HCT116 (cell line): ENCODE measurements at regions not wholly inside any gene's neighbourhood (a gene's known extent, or its start where the extent isn't known, plus 50 kb on each side); places are given as distances from the start of the nearest gene placed in this dataset.

Experiments used
- ATAC-seq: fragments of 200-7000 bp; cut with Tn5 transposase; 2 replicates; pipeline ENCODE4 v1.9.1; 2020; ENCODE audit warnings: mild to moderate bottlenecking, moderate library complexity
- BruUV-seq: library from RNA; stranded (reverse); fragments of 400-500 nt; replicated peaks from 2 replicates; lab custom pipeline; 2021; lab: Mats Ljungman, UMichigan
- CTCF ChIA-PET: fragments of 300-600 bp; sonication (Branson Sonifier 250); formaldehyde crosslinking; loops from one replicate; lab custom pipeline; 2021; ENCODE audit warnings: antibody characterized with exemption; lab: Charles Lee
- POLR2A ChIA-PET: fragments of 300-600, 350-600 bp; sonication (Branson Sonifier 250); formaldehyde crosslinking; loops from one replicate; lab custom pipeline; 2021; ENCODE audit warnings: antibody characterized with exemption; lab: Charles Lee
- RAD21 ChIA-PET, 2 experiments: fragments of 300-600 bp; sonication (Branson Sonifier 250); formaldehyde crosslinking; loops; one replicate each; lab custom pipeline; 2023; ENCODE audit warnings: low total read pairs in 2 of 2; ENCODE audit not compliant: uncharacterized antibody in 2 of 2, unreplicated experiment in 2 of 2, low non-redundant PET in 1 of 2; lab: Charles Lee
- DNase-seq: peaks from one replicate; pipeline ENCODE4 v3.0.0-alpha.2; 2010; ENCODE audit warnings: low read depth, low spot score
- H2AFZ ChIP-seq: fragments of 200-600 bp; shearing (Covaris generic), sonication (generic); 2 replicates; pipeline ENCODE4 v1.6.1; 2017; ENCODE audit warnings: low read depth, mixed run types, mixed read lengths, antibody characterized with exemption, low read length; ENCODE audit not compliant: poor library complexity, severe bottlenecking
- H3K27ac ChIP-seq: 2 replicates; pipeline ENCODE4 v1.5.1; 2012; ENCODE audit warnings: low read depth, low read length
- H3K27me3 ChIP-seq: fragments of 200-600 bp; sonication (generic); 2 replicates; pipeline ENCODE4 v1.6.1; 2016; ENCODE audit warnings: mixed run types, low read length, mixed read lengths; ENCODE audit not compliant: insufficient read depth
- H3K36me3 ChIP-seq, 2 experiments: fragments of 200-500 bp in 1 of 2; fragments of 200-600 bp in 1 of 2; sonication (Bioruptor generic) in 1 of 2; sonication (generic) in 1 of 2; 2 replicates each; pipeline versions ENCODE4 v1.5.1 to v1.6.1; 2014 to 2016; ENCODE audit warnings: low read length in 2 of 2, inconsistent platforms in 1 of 2, mixed read lengths in 1 of 2, mixed run types in 1 of 2; ENCODE audit not compliant: insufficient read depth in 2 of 2, control insufficient read depth in 1 of 2
- H3K4me1 ChIP-seq, 2 experiments: fragments of 200-600 bp in 1 of 2; sonication (generic) in 1 of 2; 2 replicates each; pipeline versions ENCODE4 v1.5.1 to v1.6.1; 2012 to 2017; ENCODE audit warnings: low read length in 2 of 2, inconsistent platforms in 1 of 2, mild to moderate bottlenecking in 1 of 2, mixed read lengths in 1 of 2, mixed run types in 1 of 2, moderate library complexity in 1 of 2; ENCODE audit not compliant: insufficient read depth in 2 of 2, control insufficient read depth in 1 of 2
- H3K4me2 ChIP-seq: fragments of 200-600 bp; sonication (generic); 2 replicates; pipeline ENCODE4 v1.6.1; 2017; ENCODE audit warnings: mixed run types, low read length, mixed read lengths
- H3K4me3 ChIP-seq, 2 experiments: fragments of 200-600 bp in 1 of 2; sonication (generic) in 1 of 2; replicated peaks in 1 of 2; 2 replicates each; pipeline ENCODE4 v1.5.1; 2011 to 2016; ENCODE audit warnings: low read length in 2 of 2, control low read depth in 1 of 2, low read depth in 1 of 2, mild to moderate bottlenecking in 1 of 2, mixed read lengths in 1 of 2, mixed run types in 1 of 2
- H3K79me2 ChIP-seq: fragments of 200-600 bp; sonication (generic); 2 replicates; pipeline ENCODE4 v1.6.1; 2017; ENCODE audit warnings: mild to moderate bottlenecking, mixed run types, low read length, moderate library complexity, mixed read lengths; ENCODE audit not compliant: insufficient read depth
- H3K9ac ChIP-seq: fragments of 200-600 bp; sonication (generic); 2 replicates; pipeline ENCODE4 v1.6.1; 2016; ENCODE audit warnings: low read length, mixed read lengths
- H3K9me2 ChIP-seq: fragments of 200-600 bp; sonication (generic), shearing (Covaris generic); 2 replicates; pipeline ENCODE4 v1.6.1; 2017; ENCODE audit warnings: mixed run types, mild to moderate bottlenecking, moderate library complexity; ENCODE audit not compliant: insufficient read depth
- H3K9me3 ChIP-seq, 2 experiments: fragments of 200-500 bp in 1 of 2; fragments of 200-600 bp in 1 of 2; sonication (Bioruptor generic) in 1 of 2; sonication (generic) in 1 of 2; 2 replicates each; pipeline ENCODE4 v1.6.1; 2014 to 2017; ENCODE audit warnings: low read length in 2 of 2, mixed read lengths in 2 of 2, inconsistent platforms in 1 of 2, low read depth in 1 of 2, mild to moderate bottlenecking in 1 of 2, mixed run types in 1 of 2, moderate library complexity in 1 of 2; ENCODE audit not compliant: control insufficient read depth in 1 of 2, insufficient read depth in 1 of 2
- H4K20me1 ChIP-seq: fragments of 200-600 bp; sonication (generic), shearing (Covaris generic); 2 replicates; pipeline ENCODE4 v1.6.1; 2017; ENCODE audit warnings: mixed run types, mild to moderate bottlenecking, moderate library complexity; ENCODE audit not compliant: insufficient read depth
- CTCF ChIP-seq, 3 experiments: fragments of 200-600 bp in 1 of 3; sonication (generic) in 1 of 3; IDR thresholded peaks in 2 of 3; conservative IDR thresholded peaks in 1 of 3; 2 replicates each; pipeline ENCODE4 v1.5.1; 2012 to 2017; ENCODE audit warnings: low read depth in 2 of 3, low read length in 2 of 3, antibody characterized with exemption in 1 of 3, borderline replicate concordance in 1 of 3, control low read depth in 1 of 3, mild to moderate bottlenecking in 1 of 3, mixed read lengths in 1 of 3, mixed run types in 1 of 3, moderate library complexity in 1 of 3; ENCODE audit not compliant: insufficient read depth in 1 of 3
- SIN3A ChIP-seq: IDR thresholded peaks from 2 replicates; pipeline ENCODE4 v1.6.1; 2012; ENCODE audit warnings: low read depth
- ZBTB33 ChIP-seq: IDR thresholded peaks from 2 replicates; pipeline ENCODE4 v1.6.1; 2011; ENCODE audit warnings: mild to moderate bottlenecking, low read length, moderate library complexity; ENCODE audit not compliant: insufficient replicate concordance; ENCODE audit errors: extremely low read depth
- intact Hi-C: fragments of 100-400 bp; cut with micrococcal nuclease; formaldehyde crosslinking; loops from 2 replicates; pipeline ENCODE4 v1.10.0; 2022

GRCh38 chr1:229092377-229093237, 178.3 kb upstream of the RAB4A start:
- H3K79me2 ChIP-seq, result no peaks in the 10 kb centered on the region
- BruUV-seq, result no TSS peak
- POLR2A ChIA-PET, result no interaction called here
- peaks cover 19 to 25% of the 10 kb centered on the region in 2 experiments for H3K4me1 ChIP-seq
- peak overlapping the region; percentile 63 for H3K4me2 ChIP-seq
- H4K20me1 ChIP-seq, result no peaks in the 10 kb centered on the region
- H3K27ac ChIP-seq, result no peak overlapping the region
- no peaks in the 10 kb centered on the region for H3K36me3 ChIP-seq
- TF ChIP-seq ZBTB33, result no peak
- no peak for TF ChIP-seq SIN3A
- no peak for TF ChIP-seq CTCF (IDR thresholded peaks at IDR 0.05 in 2 of 3, conservative IDR thresholded peaks at IDR 0.05 in 1 of 3; ENCODE audit: borderline replicate concordance in 1 of 3, insufficient read depth in 1 of 3, low read depth in 2 of 3, low read length in 2 of 3)
- TF ChIP-seq, all 23 proteins: peak for 0
- ChIA-PET CTCF (no interaction called here), RAD21 (no interaction called here)
- H3K9me2 ChIP-seq, result no peaks in the 10 kb centered on the region
- no peaks in the 10 kb centered on the region for H3K9me3 ChIP-seq
- no peak overlapping the region for H3K4me3 ChIP-seq
- ATAC-seq (no peak), DNase-seq (no peak)
- intact Hi-C loops, result no loop called here
- H3K9ac ChIP-seq, result no peak overlapping the region
- H2AFZ ChIP-seq, result no peak overlapping the region
- no peaks in the 10 kb centered on the region for H3K27me3 ChIP-seq
